Uterus (tissue), 3 donors: ENCODE measurements at regions not wholly inside any gene's neighbourhood (a gene's known extent, or its start where the extent isn't known, plus 50 kb on each side); places are given as distances from the start of the nearest gene placed in this dataset.

Source experiments
- DNase-seq, 2 donors: peaks; one replicate each; pipeline ENCODE4 v3.0.0-alpha.2; 2019 to 2020
- H3K27ac ChIP-seq, 2 donors: fragments of 200-600 bp; sonication (generic); 1 replicate in 1 of 2; 2 replicates in 1 of 2; pipeline ENCODE4 v1.5.1; 2016 to 2018
- H3K27me3 ChIP-seq, 2 donors: fragments of 200-600 bp; sonication (generic); one replicate each; pipeline ENCODE4 v1.5.1; 2018 to 2019; ENCODE audit warnings: control low read depth in 1 of 2
- H3K36me3 ChIP-seq, 2 donors: fragments of 200-600 bp; sonication (generic); one replicate each; pipeline ENCODE4 v1.5.1; 2019; ENCODE audit warnings: control low read depth in 1 of 2
- H3K4me1 ChIP-seq, 2 donors: fragments of 200-600 bp; sonication (generic); one replicate each; pipeline ENCODE4 v1.5.1; 2018 to 2019; ENCODE audit warnings: control low read depth in 1 of 2
- H3K4me3 ChIP-seq, 2 donors: fragments of 200-600 bp; sonication (generic); 1 replicate in 1 of 2; 2 replicates in 1 of 2; pipeline ENCODE4 v1.5.1; 2018 to 2019; ENCODE audit warnings: mild to moderate bottlenecking in 1 of 2
- H3K9me3 ChIP-seq, 2 donors: fragments of 200-600 bp; sonication (generic); one replicate each; pipeline ENCODE4 v1.5.1; 2019; ENCODE audit warnings: control low read depth in 1 of 2
- POLR2A ChIP-seq, 2 donors: fragments of 450-650 bp; IDR thresholded peaks; one replicate each; pipeline ENCODE4 v1.6.1; 2016; ENCODE audit warnings: antibody characterized with exemption in 2 of 2, mild to moderate bottlenecking in 1 of 2, moderate library complexity in 1 of 2
- intact Hi-C: fragments of 100-400 bp; cut with DNase I; formaldehyde crosslinking; loops from one replicate; pipeline ENCODE4 v1.15.1; 2023; ENCODE audit warnings: low total_unique reads
- TF ChIP-seq, protein P1 (sequence below), 4 experiments: fragments of 200-600 bp in 2 of 4; fragments of 450-650 bp in 2 of 4; sonication (generic) in 2 of 4; IDR thresholded peaks; one replicate each; pipeline ENCODE4 v1.5.1; 2016 to 2019; ENCODE audit warnings: antibody characterized with exemption in 4 of 4, mild to moderate bottlenecking in 2 of 4, moderate library complexity in 1 of 4
- donor health status: DM: yes; HTN: yes; CAD: no.

DNA sequence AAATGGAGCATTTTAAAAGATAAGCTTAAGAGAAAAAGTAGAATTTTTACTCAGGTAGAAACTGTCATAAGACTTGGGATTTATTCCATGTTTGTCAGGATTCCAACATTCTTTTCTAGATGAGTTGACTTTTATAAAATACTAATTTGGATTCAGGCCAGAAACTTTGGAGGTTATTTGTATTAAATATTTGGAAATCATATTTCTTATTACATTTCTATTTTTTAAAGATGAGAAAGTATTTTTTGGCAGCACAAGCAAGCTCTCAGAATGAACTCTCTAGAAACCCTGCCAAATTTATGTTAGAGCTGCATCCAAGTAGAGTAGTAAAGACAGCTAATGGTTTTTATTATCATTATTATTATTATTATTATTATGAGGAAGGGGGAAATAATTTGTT is 1014.9 kb upstream of the GJE1 start:
- H3K4me1 ChIP-seq, result no peaks in the 10 kb centered on the region
- H3K27me3 ChIP-seq, result no peaks in the 10 kb centered on the region
- TF ChIP-seq POLR2A (IDR thresholded peaks at IDR 0.05), result no peak
- no peaks in the 10 kb centered on the region for H3K36me3 ChIP-seq
- H3K4me3 ChIP-seq, result no peak overlapping the region
- H3K27ac ChIP-seq, result no peak overlapping the region
- no peaks in the 10 kb centered on the region for H3K9me3 ChIP-seq
- intact Hi-C loops, result no loop called here
- no peak for DNase-seq

DNA sequence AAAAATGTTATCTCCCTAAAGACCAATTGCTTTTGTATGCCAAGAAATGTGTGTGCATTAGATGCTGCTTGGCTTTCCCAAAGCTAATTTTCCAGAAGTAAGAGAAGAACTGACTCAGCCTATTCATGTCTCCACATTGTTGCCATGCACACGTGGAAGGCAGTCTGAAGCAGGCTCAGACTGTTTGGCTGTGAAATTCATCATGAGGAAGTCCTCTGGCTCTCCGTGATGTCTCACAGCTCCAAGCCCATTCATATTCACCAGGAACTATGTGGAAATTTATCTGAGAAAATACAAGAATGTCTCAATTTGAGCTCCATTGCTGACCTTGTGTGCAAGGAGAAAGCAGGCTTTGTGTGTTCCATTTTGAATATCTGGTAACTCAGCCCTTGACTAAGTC is 1022.2 kb upstream of the GJE1 start:
- H3K4me3 ChIP-seq, result no peak overlapping the region
- no peaks in the 10 kb centered on the region for H3K4me1 ChIP-seq
- TF ChIP-seq, protein P1, sequence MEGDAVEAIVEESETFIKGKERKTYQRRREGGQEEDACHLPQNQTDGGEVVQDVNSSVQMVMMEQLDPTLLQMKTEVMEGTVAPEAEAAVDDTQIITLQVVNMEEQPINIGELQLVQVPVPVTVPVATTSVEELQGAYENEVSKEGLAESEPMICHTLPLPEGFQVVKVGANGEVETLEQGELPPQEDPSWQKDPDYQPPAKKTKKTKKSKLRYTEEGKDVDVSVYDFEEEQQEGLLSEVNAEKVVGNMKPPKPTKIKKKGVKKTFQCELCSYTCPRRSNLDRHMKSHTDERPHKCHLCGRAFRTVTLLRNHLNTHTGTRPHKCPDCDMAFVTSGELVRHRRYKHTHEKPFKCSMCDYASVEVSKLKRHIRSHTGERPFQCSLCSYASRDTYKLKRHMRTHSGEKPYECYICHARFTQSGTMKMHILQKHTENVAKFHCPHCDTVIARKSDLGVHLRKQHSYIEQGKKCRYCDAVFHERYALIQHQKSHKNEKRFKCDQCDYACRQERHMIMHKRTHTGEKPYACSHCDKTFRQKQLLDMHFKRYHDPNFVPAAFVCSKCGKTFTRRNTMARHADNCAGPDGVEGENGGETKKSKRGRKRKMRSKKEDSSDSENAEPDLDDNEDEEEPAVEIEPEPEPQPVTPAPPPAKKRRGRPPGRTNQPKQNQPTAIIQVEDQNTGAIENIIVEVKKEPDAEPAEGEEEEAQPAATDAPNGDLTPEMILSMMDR (IDR thresholded peaks at IDR 0.05), result no peak
- TF ChIP-seq POLR2A (IDR thresholded peaks at IDR 0.05), result no peak
- no peak for DNase-seq
- H3K36me3 ChIP-seq, result no peaks in the 10 kb centered on the region
- intact Hi-C loops, result no loop called here
- no peaks in the 10 kb centered on the region for H3K27me3 ChIP-seq
- H3K27ac ChIP-seq, result no peak overlapping the region
- no peaks in the 10 kb centered on the region for H3K9me3 ChIP-seq

DNA sequence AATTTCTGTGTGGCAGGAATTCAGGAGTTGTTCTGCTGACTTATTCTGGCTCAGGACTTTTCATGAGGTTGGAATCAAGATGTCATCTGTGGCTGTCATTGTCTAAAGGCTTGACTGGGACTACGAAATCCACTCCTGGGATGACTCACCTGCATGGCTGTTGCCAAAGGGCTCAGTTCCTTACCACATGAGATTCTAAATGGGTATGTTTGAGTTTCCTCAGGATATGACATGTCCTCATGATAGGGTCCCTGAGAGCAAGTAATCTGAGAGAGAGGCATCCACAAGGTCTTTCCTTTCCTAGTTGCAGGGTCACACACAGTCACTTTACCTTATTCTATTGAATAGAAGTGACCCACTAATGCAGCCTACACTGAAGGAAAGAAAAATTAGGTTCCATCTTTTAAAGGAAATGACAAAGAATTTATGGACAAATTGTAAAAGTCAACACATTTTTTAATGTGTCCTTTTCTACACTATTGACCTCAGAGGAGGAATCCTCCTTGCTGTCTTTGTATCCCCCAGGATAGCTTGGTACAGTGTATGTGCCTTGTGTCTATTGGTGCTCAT is 1025.0 kb upstream of the GJE1 start:
- Histone ChIP-seq H3K9me3 (no peaks in the 10 kb centered on the region), H3K27ac (no peak overlapping the region), H3K36me3 (no peaks in the 10 kb centered on the region), H3K4me1 (no peaks in the 10 kb centered on the region), H3K4me3 (no peak overlapping the region), H3K27me3 (no peaks in the 10 kb centered on the region)
- TF ChIP-seq POLR2A (IDR thresholded peaks at IDR 0.05), result no peak
- TF ChIP-seq, protein P1 (IDR thresholded peaks at IDR 0.05), result no peak
- intact Hi-C loops, result no loop called here
- DNase-seq, result no peak

DNA sequence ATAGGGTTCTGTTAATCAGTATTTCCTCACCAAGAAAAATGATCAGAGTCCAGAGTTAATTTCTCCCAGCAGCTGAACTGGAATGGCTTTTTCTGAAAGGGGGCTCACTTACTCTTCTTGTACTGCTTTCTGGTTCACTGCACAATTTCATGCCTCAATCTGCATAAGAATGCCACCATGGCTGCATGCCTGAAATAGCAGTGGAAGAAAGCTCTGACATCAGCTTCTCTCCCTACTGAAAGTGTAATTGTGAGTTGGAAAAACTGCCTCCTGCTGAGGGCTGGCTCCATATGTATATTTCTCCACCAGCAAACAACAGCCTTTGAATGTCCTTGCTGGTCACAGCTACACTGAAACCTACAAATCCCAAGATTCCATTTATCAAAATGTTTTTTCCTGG is 1027.2 kb upstream of the GJE1 start:
- H3K9me3 ChIP-seq, result no peaks in the 10 kb centered on the region
- no peak overlapping the region for H3K27ac ChIP-seq
- intact Hi-C loops, result no loop called here
- H3K27me3 ChIP-seq, result no peaks in the 10 kb centered on the region
- TF ChIP-seq, protein P1 (IDR thresholded peaks at IDR 0.05), result no peak
- no peak for TF ChIP-seq POLR2A (IDR thresholded peaks at IDR 0.05)
- no peaks in the 10 kb centered on the region for H3K36me3 ChIP-seq
- no peak overlapping the region for H3K4me3 ChIP-seq
- DNase-seq, result no peak
- no peaks in the 10 kb centered on the region for H3K4me1 ChIP-seq

DNA sequence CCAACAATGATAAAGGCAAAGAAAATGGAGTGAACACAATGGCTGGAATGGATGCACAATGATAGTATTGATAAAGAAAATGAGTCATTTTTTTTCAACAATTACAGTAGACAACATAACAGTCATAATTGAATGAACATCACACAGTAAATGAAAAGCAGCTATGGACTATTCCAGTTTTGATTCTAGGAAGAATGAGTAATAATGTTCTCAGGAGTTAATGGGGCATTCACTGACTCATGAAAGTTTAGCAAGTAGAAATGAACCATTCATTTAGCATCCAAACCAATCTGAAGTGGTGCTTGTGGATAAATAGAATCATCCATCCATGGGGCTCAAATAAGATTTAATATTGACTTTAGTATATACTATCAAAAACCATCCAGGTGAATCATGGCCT is 1029.5 kb upstream of the GJE1 start:
- no peaks in the 10 kb centered on the region for H3K4me1 ChIP-seq
- no peaks in the 10 kb centered on the region for H3K27me3 ChIP-seq
- H3K9me3 ChIP-seq, result no peaks in the 10 kb centered on the region
- intact Hi-C loops, result no loop called here
- no peak for DNase-seq
- no peak overlapping the region for H3K27ac ChIP-seq
- no peaks in the 10 kb centered on the region for H3K36me3 ChIP-seq
- TF ChIP-seq, protein P1 (IDR thresholded peaks at IDR 0.05), result no peak
- no peak for TF ChIP-seq POLR2A (IDR thresholded peaks at IDR 0.05)
- H3K4me3 ChIP-seq, result no peak overlapping the region

DNA sequence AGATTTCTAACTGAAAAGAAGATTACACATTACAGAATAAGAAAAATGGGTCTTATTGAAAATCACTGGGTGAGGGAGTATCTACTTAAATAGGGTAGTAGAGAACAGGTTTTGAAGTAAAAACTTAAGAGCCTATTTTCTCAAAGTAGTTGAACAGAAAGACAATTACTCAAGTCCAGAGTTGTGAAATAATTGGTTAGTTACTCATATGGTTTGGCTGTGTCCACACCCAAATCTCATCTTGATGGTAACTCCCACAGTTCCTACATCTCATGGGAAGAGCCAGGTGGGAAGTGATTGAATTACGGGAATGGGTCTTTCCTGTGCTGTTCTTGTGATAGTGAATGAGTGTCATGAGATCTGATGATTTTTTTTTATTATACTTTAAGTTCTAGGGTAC is 1035.3 kb upstream of the GJE1 start:
- Histone ChIP-seq H3K36me3 (no peaks in the 10 kb centered on the region), H3K9me3 (no peaks in the 10 kb centered on the region), H3K27me3 (no peaks in the 10 kb centered on the region), H3K4me1 (no peaks in the 10 kb centered on the region), H3K27ac (no peak overlapping the region), H3K4me3 (no peak overlapping the region)
- intact Hi-C loops, result no loop called here
- TF ChIP-seq, protein P1 (IDR thresholded peaks at IDR 0.05), result no peak
- TF ChIP-seq POLR2A (IDR thresholded peaks at IDR 0.05), result no peak
- DNase-seq, result no peak
